NCI-H1105 (cell line): ENCODE measurements at regions not wholly inside any gene's neighbourhood (a gene's known extent, or its start where the extent isn't known, plus 50 kb on each side); places are given as distances from the start of the nearest gene placed in this dataset.

Experiments used
- DNase-seq: peaks from one replicate; lab custom pipeline; 2025; lab: John Stamatoyannopoulos, UW

DNA sequence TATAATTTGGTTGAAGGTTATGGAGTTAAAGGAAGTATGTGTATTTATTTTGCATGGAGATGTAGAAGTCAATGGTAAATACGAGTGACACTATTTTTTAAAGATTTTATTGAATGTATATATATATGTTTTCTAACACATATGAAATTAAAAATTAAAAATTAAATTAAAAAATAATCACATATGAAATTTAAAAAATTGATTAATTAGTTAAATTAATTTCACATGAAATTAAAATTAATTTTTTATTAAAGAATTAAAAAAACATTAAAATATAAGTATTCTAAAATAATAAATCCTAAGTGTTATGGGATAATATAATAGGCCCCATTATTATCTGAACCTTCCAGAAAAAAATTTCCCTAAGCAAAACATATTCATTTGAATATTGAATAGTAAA lies 1163.5 kb downstream of the ARAP2 start:
- no peak for DNase-seq

DNA sequence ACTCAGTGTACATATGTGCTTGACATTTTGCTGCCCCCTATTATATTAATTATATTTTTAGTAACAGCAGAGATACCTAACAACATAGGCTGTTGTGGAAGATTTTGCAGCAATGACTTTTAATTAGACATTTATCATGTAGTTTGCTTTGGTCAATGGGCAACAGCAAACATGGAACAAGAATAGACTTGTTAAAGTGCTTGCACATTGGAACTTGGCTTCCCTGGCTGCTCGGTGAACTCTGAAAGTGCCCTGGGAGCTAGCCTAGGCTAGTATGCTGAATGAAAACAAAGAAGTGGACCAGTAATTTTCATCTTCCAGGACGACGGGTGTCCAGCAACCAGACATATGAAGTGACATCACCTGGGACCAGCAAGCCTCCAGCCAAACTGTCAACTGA lies 1157.1 kb downstream of the ARAP2 start:
- DNase-seq, result peak; percentile 44

DNA sequence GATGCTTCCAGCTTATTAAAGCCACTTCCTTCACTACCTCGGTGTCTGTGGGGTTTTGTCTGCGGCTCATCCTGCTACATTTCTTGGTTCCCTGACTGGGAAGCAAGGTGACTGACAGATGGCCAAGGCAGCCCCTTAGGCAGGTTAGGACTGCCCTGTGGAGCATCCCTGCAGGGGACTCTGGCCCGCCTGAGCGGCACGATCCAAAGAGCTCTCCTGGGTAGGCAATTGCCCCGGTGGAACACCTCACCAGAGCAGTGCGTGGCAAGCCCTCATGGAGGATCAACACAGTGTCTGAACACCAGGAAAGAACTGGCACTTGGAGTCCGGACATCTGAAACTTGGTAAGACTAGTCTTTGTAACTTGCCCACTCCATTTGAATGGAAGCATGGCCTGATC lies 1143.4 kb downstream of the ARAP2 start:
- no peak for DNase-seq

DNA sequence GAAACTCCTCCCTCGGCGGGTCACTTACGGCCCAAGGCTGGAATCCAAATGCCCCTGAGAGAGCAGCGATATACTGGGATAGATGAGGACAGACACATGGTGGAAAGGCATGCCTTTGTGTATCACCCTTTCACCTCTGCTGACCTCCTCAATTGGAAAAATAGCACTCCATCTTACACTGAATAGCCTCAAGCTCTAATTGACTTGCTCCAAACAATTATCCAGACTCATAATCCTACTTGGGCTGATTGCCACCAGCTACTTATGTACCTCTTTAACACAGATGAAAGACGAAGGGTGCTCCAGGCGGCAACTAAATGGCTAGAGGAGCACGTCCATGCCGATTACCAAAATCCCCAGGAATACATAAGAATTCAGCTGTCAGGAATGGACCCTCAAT lies 1142.2 kb downstream of the ARAP2 start:
- no peak for DNase-seq

DNA sequence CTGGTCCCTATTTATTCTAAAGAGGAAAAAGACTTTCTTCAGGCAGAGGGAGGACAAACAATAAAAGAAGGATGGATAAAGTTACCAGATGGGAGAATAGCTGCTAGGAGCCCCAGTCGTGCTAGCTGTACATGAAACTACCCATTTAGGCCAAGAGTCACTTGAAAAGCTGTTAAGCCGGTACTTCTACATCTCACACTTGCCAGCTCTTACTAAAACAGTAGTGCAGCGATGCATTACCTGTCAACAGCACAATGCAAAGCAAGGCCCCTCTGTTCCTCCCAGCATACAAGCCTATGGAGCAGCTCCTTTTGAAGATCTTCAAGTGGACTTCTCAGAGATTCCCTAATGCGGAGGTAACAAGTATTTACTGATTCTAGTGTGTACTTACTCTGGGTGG lies 1138.8 kb downstream of the ARAP2 start:
- DNase-seq, result peak; percentile 61

DNA sequence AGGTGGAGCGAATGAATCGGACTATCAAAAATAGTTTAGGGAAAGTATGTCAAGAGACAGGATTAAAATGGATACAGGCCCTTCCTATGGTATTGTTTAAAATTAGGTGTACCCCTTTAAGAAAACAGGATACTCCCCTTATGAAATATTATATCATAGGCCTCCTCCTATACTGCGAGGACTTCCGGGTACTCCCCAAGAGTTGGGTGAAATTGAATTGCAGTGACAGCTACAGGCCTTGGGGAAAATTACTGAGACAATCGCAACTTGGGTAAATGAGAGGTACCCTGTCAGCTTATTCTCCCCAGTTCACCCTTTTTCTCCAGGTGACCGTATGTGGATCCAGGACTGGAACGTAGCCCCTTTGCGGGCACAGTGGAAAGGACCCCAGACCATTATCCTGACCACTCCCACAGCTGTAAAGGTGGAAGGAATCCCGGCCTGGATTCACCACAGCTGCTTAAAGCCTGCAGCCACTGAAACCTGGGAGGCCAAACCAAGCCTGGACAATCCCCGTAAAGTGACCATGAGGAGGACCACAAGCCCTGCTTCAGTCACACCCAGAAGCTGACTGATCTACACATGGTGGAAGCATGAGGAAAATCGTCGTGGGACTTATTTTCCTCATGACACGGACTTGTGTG lies 1138.1 kb downstream of the ARAP2 start:
- no peak for DNase-seq

DNA sequence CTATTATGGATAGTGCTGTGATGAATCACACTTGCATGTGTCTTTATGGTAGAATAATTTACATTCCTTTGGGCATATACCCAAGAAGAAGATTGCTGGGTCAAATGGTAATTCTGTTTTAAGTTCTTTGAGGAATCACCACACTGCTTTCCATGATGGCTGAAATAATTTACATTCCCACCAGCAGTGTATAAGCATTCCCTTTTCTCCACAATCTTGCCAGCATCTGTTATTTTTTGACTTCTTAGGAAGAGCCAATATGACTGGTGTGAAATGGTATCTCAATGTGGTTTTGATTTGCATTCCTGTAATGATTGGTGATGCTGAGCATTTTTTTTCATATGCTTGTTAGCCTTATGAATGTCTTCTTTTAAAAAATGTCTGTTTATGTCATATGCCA lies 1120.2 kb downstream of the ARAP2 start:
- DNase-seq, result no peak

DNA sequence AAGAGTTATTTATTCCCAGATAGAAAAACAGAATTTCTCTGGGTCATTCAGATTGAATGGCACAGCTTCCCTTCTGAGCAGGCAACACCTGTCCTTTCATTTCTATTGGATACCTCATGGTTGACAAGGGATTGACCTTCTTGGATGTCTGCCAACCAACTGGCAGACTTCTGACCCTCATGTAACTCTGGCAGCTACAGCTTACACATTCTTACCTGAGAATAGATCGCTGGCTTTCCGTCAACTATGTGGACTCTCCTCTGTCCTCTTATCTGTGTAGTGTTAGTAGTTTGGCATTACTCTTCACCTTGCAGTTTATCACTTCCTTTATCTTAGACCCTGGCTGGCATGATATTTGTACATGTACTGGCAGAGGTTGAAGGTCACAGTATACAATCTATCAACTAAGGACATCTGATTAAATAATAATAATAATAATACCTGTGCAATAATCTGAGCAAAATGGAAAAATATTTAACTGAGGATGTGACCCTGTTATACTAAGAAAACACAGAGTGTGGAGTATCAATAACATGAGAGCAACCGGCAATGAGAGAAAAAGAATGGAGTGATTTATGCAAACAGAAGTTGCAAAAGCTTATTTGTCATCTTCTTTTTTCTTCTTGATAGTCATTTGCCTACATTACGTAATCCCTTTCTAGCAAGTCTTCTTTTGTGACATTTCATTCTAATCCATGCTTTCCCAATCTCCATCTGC lies 1118.2 kb downstream of the ARAP2 start:
- DNase-seq, result peak; percentile 62

DNA sequence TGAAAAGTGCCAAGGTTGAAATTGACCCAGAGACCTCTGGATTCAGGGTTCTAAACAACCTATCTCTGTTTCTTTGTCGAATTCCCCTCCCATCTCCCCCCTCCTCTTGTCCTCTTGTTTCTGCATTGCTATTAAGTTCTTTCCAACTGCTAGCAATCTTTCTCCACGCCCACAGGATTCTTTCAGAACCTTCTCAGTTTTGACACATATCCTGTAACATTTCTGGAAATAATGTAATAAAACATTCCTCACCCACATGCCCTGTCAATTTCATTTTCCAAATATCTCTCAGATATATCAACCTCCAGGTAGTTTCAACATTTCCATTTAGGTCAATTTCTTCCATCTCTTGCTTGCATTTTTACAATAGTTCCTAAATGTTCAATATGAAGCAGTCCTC lies 1105.9 kb downstream of the ARAP2 start:
- DNase-seq, result no peak

DNA sequence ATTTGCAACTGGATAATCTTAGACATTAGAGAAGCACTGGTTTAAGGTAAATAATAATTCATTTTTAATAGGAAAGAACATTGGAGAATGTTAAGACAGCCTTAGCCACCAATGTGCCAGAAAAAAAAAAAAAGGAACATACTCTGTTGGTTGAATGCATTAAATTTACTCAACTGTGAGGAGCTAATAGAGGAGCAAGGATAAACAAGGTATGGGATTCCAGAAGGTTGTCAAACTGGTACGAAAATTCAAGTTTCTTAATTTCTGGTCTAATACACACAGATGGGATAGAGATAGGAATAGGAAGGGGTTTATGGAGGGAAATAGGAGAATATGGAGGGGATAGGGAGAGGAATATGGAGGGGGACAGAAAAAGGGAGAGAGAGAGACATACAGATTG lies 1096.6 kb downstream of the ARAP2 start:
- DNase-seq, result no peak

DNA sequence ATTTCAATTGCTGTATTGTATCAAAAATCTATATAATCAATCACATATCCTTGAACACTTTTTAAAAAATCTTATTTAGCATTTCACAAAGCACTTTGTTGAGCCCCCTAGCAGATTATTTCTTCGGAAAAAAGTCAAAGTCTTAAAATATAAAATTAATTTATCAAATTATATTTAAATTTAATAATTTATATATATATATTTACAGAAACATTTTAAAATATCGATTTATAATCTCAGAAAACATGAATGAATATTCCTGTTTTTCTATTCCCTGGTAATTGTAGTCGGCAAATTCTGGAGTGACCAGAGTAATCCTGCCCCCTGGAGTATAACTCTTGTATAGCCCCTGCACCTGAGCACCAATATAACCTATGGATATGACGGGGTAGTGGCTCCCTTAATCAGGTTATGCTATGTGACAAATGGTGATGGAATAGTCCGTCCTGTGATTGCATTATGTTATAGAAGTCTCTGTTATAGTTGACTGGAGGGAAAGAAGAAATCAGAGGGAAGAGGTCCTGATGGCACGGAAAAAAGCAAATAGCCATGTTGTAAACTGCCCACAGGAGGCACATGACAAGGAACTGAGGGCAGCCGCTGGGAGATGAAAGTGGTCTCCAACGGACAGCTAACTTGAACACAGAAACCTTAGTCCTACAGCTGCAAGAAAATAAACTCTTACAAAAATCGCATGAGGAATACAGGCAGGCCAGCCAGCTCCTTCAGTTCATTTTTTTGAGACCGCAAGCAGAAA lies 1092.3 kb downstream of the ARAP2 start:
- no peak for DNase-seq

DNA sequence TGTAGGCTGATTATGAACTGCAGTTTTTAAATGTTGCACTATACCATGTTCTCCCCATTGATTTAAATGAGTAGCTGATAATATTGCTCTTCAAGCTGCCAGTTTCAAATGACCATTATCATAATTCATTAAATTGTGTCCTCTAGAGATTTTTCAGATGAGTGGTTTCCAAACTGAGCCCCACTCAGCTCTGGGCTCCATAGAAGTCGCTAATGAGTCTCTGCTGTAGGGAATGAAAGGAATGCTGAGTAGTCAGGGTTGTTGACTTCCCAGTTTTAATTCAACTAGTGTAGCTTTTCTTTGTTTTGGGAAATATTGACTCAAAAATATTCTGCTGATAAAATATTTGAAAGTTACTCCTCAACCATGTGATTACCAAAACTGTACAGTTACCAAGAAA lies 1081.1 kb downstream of the ARAP2 start:
- DNase-seq, result no peak

DNA sequence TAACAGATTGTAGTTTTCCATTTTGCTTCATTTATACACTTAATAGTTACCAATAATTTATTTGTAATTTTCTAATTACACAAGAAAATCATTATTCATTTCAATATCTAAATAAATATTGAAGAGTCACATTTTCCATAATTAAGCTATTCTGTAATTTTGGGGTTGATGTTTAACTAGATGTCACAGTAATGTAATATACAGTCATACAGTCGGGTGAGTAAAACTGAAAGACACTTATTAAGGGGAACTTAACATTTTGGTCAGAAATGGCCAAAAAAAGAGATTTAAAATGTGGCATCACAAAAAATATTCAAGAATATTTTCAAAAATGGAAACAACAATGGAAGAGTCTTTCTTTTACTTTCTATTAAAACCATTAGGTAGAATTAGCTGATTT lies 1080.3 kb downstream of the ARAP2 start:
- DNase-seq, result no peak

DNA sequence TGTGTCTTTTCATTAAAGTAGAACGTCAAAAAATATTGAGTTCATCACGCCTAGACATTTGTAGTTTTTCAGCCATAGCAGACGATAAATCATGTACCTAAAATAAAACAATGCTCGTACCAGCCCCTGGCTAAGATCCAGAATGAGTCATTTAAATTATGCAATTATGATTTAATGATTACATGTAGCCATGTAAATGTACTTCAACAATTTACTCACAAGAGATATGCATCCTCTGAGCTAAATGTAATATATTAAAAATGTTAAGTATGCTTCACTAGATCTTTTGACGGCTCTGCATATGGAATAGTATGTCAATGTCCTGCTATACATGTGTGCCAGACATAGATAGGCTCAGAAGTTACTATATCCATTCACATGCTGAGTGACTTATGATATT lies 1077.8 kb downstream of the ARAP2 start:
- no peak for DNase-seq

DNA sequence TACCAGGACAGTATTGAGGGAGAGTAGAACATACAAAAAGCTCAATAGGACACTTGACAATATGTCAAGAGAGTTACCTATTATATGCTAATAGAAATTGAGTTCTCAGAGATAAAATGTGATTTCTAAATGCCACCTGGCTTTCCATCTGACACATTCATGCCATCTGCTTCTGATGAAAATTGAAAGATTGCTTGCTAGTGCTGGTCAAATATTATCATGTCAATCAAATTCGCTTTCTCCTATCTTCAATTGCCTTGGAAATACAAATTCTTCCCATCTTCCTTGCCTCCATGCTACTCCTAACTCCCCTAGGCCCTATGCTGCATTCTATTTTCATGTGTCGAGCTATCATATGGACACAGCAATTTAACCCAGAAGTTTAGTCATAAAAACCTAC lies 1076.9 kb downstream of the ARAP2 start:
- no peak for DNase-seq

DNA sequence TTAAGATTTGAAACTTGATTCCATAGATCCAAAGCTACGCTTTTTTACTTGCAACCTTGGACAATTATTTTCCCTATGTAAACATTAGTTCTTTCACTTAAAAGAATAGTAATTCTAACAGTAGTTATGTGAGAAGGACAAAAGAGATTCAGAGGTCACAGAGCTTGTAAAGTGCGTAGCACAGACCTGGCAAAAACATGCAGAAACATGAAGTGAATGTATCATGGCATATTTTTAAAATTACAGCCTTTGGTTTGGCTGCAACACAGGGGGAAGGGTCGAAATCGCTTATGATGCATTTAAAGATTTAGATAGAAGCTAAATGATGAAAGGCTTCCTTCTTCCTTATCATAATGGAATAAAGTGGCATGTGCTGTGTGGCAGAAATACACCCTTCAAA lies 1068.8 kb downstream of the ARAP2 start:
- no peak for DNase-seq

DNA sequence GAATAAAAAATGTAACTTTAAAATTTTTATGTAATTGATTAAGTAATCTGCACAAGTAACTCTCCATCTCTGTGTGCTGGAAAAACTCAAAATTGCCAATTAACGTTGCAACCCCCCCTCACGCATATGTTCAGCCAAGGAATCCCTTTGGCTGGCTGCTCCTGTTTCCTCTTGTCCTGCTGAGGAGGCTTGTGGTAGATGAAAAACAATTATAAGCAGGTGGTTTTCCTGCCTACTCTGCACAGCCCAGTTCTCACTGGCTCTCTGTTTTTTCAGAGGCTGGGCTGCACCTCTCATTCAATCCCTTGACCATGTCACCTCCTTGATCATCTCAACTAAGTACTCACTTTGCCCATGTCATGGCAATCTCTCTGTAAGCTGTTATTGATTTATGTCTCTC lies 1068.4 kb downstream of the ARAP2 start:
- DNase-seq, result no peak

DNA sequence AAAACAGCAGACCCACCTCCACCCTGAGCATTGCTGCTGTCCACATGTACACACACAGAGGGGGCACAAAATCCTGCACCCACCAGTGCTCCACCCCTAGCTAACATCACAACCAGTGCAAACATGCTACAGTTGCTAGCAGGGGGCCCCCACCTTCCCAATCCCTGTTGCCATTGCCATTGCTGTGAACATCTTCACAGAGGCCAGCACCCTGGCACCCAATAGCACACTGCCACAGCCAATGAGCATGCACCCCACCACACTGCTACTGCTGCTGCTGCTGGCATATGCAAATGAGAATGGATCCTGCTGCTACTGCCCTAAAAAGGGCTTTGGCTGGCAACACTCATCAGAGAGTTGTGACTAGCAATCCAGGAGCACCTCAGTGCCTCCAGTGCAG lies 1061.9 kb downstream of the ARAP2 start:
- DNase-seq, result no peak

DNA sequence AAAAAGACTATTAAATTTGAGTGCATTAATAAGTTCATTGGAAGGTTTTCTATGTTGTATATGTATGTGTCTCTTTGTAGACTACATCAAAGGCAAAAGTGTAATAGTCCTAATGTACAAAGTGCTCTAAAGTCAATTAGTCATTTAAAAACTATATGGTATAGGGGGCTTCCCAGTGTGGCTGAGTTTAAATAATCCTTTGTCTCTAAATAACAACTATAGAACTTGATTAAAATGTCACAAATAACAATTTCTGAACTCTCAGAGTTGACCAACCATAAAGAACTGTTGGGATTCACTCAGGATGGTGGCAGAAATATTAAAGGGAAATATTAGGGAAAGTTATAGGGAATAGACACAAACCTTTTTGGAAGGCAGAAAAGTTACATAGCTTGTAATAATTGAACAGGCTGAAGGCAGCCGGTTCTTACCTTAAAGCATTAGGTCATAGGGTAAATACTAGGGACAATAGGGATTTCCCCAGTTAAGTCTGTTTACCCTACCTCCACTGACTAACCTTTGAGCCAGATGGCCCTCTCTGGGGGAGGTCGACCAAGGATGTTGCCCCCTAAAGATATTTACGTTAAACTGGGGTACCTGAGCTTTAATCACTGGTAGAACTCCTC lies 1054.2 kb downstream of the ARAP2 start:
- no peak for DNase-seq

DNA sequence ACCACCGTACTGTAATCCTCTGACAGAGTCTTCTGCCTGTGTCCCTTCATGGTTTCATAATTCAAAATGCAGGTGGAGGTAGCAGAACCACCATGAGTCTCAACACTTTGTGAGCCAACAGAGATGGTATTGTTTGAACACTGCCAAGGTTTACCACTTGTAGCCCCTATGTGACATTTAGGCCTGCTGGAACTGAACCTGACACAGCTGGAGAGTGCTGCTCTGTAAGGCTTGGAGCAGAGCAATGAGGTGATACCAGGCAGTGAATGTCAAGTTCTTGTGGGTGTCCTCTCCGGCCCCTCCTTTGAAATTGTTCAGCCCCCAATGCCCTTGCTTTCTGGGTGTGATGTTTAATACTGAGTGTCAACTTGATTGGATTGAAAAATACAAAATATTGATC lies 1042.9 kb downstream of the ARAP2 start:
- DNase-seq, result no peak

DNA sequence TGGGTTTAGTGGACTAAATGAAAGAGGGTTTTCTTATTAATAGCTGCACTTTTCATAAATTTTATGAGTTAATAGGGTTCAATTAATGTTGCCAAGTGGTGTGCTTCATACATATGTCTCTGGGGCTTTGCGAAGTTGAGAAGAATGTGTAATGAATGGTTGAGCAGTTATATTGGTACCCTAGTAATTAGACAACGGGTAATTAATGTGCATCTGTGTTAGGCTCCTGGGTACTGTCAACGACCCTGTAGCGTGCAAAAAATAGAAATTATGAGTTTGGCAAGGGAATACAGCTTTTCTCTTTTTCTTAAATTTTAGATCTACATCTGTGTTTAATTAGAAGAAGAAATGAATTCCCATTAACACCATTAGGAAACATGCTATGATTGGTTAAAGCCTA lies 1027.7 kb downstream of the ARAP2 start:
- peak; percentile 25 for DNase-seq

DNA sequence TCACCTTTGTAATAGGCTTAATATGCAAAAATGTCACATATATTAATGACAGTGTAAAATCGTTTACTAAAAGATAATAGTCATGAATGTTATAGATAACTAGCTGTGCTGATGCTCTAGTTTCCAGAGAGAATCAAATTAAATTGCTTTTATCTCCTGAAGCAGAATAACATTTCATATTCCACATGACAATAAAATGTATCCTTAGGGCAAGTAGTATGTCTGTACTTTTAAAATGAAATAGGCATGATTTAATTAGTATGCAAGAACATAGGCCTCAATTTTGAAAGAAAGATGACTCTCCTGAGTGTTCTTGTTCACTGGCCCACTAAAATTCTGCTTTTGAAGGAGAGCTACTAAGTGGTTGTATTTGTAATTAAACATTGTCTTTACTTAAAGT lies 1027.0 kb downstream of the ARAP2 start:
- DNase-seq, result no peak

DNA sequence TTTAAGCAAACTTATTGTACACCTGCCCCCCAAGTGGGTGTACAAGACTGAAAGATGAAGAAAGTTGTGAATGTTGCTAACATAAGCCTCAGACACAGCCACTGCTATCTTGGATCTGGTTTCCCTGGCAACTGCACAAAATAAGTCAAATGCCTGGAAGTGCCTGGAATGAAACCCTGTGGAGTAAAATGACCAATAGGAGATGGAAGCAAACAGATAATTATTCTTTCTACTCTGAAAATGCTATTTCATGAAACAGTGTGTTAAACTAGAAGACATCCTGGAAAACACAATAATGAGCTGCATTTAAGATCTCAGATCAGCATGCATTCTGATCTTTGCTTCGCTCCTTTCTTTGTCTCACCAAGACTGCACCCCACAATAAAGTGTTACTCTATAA lies 1016.0 kb downstream of the ARAP2 start:
- no peak for DNase-seq
